ENCODE measurements at regions not wholly inside any gene's neighbourhood (a gene's known extent, or its start where the extent isn't known, plus 50 kb on each side); places are given as distances from the start of the nearest gene placed in this dataset.

- TF ChIP-seq POLR2AphosphoS5 (IDR thresholded peaks at IDR 0.05; ENCODE audit: low read depth, low read length): no peak
- no peak for TF ChIP-seq TAF1 (IDR thresholded peaks at IDR 0.05; ENCODE audit: borderline replicate concordance, insufficient read depth, low read length)
- no peak for TF ChIP-seq REST (IDR thresholded peaks at IDR 0.05; ENCODE audit: insufficient read depth in 1 of 2, low read depth in 2 of 2, low read length in 2 of 2)
- TF ChIP-seq FOXP2 (optimal IDR thresholded peaks at IDR 0.05; ENCODE audit: borderline replicate concordance, extremely low read depth, extremely low read length, insufficient read depth): no peak
- TF ChIP-seq SIN3A (IDR thresholded peaks at IDR 0.05; ENCODE audit: borderline replicate concordance, insufficient read depth, low read length): no peak
Observed at GRCh38 chr2:122927710-122928557, 1097.2 kb upstream of the CNTNAP5 start.

GRCh38 chr2:122929347-122929746 is 1095.7 kb upstream of the CNTNAP5 start:
- TF ChIP-seq FOXP2 (optimal IDR thresholded peaks at IDR 0.05; ENCODE audit: borderline replicate concordance, extremely low read depth, extremely low read length, insufficient read depth) (no peak), SIN3A (IDR thresholded peaks at IDR 0.05; ENCODE audit: borderline replicate concordance, insufficient read depth, low read length) (no peak), REST (IDR thresholded peaks at IDR 0.05; ENCODE audit: insufficient read depth in 1 of 2, low read depth in 2 of 2, low read length in 2 of 2) (no peak), TAF1 (IDR thresholded peaks at IDR 0.05; ENCODE audit: borderline replicate concordance, insufficient read depth, low read length) (no peak), POLR2AphosphoS5 (IDR thresholded peaks at IDR 0.05; ENCODE audit: low read depth, low read length) (no peak)

- TF ChIP-seq FOXP2 (optimal IDR thresholded peaks at IDR 0.05; ENCODE audit: borderline replicate concordance, extremely low read depth, extremely low read length, insufficient read depth) (no peak), REST (IDR thresholded peaks at IDR 0.05; ENCODE audit: insufficient read depth in 1 of 2, low read depth in 2 of 2, low read length in 2 of 2) (no peak), SIN3A (IDR thresholded peaks at IDR 0.05; ENCODE audit: borderline replicate concordance, insufficient read depth, low read length) (no peak), TAF1 (IDR thresholded peaks at IDR 0.05; ENCODE audit: borderline replicate concordance, insufficient read depth, low read length) (no peak), POLR2AphosphoS5 (IDR thresholded peaks at IDR 0.05; ENCODE audit: low read depth, low read length) (no peak)
Observed at GRCh38 chr2:122935506-122935905, 1089.6 kb upstream of the CNTNAP5 start.

- no peak for TF ChIP-seq SIN3A (IDR thresholded peaks at IDR 0.05; ENCODE audit: borderline replicate concordance, insufficient read depth, low read length)
- no peak for TF ChIP-seq REST (IDR thresholded peaks at IDR 0.05; ENCODE audit: insufficient read depth in 1 of 2, low read depth in 2 of 2, low read length in 2 of 2)
- no peak for TF ChIP-seq POLR2AphosphoS5 (IDR thresholded peaks at IDR 0.05; ENCODE audit: low read depth, low read length)
- TF ChIP-seq TAF1 (IDR thresholded peaks at IDR 0.05; ENCODE audit: borderline replicate concordance, insufficient read depth, low read length): no peak
- TF ChIP-seq FOXP2 (optimal IDR thresholded peaks at IDR 0.05; ENCODE audit: borderline replicate concordance, extremely low read depth, extremely low read length, insufficient read depth): no peak
Observed at GRCh38 chr2:122939796-122940195, 1085.3 kb upstream of the CNTNAP5 start.

All from PFSK-1 (cell line).